GM12865 (cell line): ENCODE measurements at regions not wholly inside any gene's neighbourhood (a gene's known extent, or its start where the extent isn't known, plus 50 kb on each side); places are given as distances from the start of the nearest gene placed in this dataset.
A peak's percentile ranks its signal among the peaks of the same experiment; 100 is the strongest.

Experiments
- DNase-seq: peaks from one replicate; pipeline ENCODE4 v3.0.0; 2010; ENCODE audit warnings: low read depth
- H3K4me3 ChIP-seq: 2 replicates; pipeline ENCODE4 v1.5.1; 2011; ENCODE audit warnings: mild to moderate bottlenecking, low read depth, low read length, control low read depth
- CTCF ChIP-seq: IDR thresholded peaks from 2 replicates; pipeline ENCODE4 v1.5.1; 2011; ENCODE audit warnings: low read length, control low read depth, low read depth, inconsistent platforms; ENCODE audit not compliant: insufficient read depth; ENCODE audit errors: missing control alignments

- no peak overlapping the region for H3K4me3 ChIP-seq
- TF ChIP-seq CTCF: no peak
- no peak for DNase-seq
These were observed 94.4 kb upstream of the ASAP2 start for GRCh38 chr2:9112079-9112721.

GRCh38 chr2:9110893-9111569 is 95.6 kb upstream of the ASAP2 start:
- peak; percentile 14 for TF ChIP-seq CTCF
- no peak for DNase-seq
- no peak overlapping the region for H3K4me3 ChIP-seq

- TF ChIP-seq CTCF: no peak
- H3K4me3 ChIP-seq: no peak overlapping the region
- no peak for DNase-seq
These were observed 96.2 kb upstream of the ASAP2 start for GRCh38 chr2:9110346-9110884.

GRCh38 chr2:9109871-9110270 is 96.7 kb upstream of the ASAP2 start:
- no peak overlapping the region for H3K4me3 ChIP-seq
- no peak for DNase-seq
- TF ChIP-seq CTCF: no peak

GRCh38 chr2:9108210-9108967 is 98.2 kb upstream of the ASAP2 start:
- no peak overlapping the region for H3K4me3 ChIP-seq
- DNase-seq: no peak
- TF ChIP-seq CTCF: no peak

GRCh38 chr2:9107168-9108025 is 99.2 kb upstream of the ASAP2 start:
- H3K4me3 ChIP-seq: no peak overlapping the region
- DNase-seq: no peak
- TF ChIP-seq CTCF: no peak
